DOHH2 (cell line): ENCODE measurements at regions not wholly inside any gene's neighbourhood (a gene's known extent, or its start where the extent isn't known, plus 50 kb on each side); places are given as distances from the start of the nearest gene placed in this dataset.

Experiments
- EZH2phosphoT487 ChIP-seq: fragments of 200-600 bp; sonication (generic); IDR thresholded peaks from 2 replicates; pipeline ENCODE4 v1.6.1; 2017; ENCODE audit warnings: borderline replicate concordance, mild to moderate bottlenecking, antibody characterized with exemption, low read length, moderate library complexity, mixed read lengths
- TF ChIP-seq, protein P1 (sequence below): fragments of 200-600 bp; sonication (generic); IDR thresholded peaks from one replicate; pipeline ENCODE4 v1.5.1; 2014; ENCODE audit warnings: antibody characterized with exemption, mild to moderate bottlenecking, low read depth, low read length; ENCODE audit not compliant: poor library complexity, severe bottlenecking

DNA sequence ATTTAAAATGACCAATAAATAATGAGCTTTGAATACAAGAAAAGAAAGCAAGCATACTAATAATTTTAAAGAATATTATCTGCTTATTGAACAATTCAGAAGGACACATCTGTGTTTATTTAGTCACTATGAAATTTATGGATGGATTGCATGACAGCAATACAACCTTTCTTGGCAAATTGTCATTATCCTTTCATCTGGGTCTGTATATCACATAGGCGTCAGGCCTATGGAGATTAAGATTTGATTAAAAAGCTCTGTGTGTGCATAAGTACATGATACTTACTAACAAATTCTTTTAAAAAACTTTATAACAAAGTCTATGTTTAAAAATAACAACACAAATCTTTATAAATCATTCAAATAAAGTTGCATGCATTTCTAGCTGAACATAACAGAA is 1394.4 kb downstream of the KHDRBS2 start:
- TF ChIP-seq, protein P1, sequence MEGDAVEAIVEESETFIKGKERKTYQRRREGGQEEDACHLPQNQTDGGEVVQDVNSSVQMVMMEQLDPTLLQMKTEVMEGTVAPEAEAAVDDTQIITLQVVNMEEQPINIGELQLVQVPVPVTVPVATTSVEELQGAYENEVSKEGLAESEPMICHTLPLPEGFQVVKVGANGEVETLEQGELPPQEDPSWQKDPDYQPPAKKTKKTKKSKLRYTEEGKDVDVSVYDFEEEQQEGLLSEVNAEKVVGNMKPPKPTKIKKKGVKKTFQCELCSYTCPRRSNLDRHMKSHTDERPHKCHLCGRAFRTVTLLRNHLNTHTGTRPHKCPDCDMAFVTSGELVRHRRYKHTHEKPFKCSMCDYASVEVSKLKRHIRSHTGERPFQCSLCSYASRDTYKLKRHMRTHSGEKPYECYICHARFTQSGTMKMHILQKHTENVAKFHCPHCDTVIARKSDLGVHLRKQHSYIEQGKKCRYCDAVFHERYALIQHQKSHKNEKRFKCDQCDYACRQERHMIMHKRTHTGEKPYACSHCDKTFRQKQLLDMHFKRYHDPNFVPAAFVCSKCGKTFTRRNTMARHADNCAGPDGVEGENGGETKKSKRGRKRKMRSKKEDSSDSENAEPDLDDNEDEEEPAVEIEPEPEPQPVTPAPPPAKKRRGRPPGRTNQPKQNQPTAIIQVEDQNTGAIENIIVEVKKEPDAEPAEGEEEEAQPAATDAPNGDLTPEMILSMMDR, result no peak
- TF ChIP-seq EZH2phosphoT487, result no peak
